ENCODE measurements at regions not wholly inside any gene's neighbourhood (a gene's known extent, or its start where the extent isn't known, plus 50 kb on each side); places are given as distances from the start of the nearest gene placed in this dataset.
"Not testable (repeated sequence)": the region's sequence is repeated elsewhere in the genome, so short reads cannot be mapped to it uniquely, and the experiment has no call there.

DNA sequence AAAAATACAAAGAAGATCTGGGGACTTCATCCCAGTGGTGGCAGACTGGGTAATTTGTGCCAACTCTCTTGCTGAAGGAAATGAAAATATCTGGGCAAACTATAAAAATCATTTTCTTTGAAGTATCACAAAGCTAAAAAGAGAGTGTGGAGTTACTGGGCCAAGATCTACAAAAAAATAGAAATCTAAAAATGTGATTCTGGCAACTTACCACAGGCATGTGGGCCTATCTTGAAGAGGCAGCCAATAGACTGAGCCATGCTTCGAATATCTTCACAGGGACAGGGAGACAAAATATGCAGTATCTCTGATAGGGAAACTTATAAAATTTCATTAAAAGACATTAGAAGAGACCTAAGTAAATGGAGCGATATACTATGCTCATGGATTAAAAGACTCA, 168.8 kb downstream of the RCHY1 start:
- intact Hi-C loops (cut with DNase I): no loop called here
- 41 to 43% methylated on average over 2 of the region's 2 CpGs for WGBS, 2 donors
- no peak for DNase-seq
- Histone ChIP-seq H3K27me3 (ENCODE audit: control insufficient read depth in 1 of 2, insufficient read depth in 2 of 2, low read length in 1 of 2) (no peaks in the 10 kb centered on the region), H3K4me3 (ENCODE audit: low read length in 2 of 2) (no peak overlapping the region), H3K4me1 (ENCODE audit: control insufficient read depth in 1 of 2, insufficient read depth in 2 of 2, low read length in 2 of 2) (peaks cover 0 to 2% of the 10 kb centered on the region in 2 donors), H3K36me3 (ENCODE audit: control insufficient read depth in 1 of 2, insufficient read depth in 2 of 2, low read length in 1 of 2) (no peaks in the 10 kb centered on the region), H3K27ac (ENCODE audit: low read depth in 1 of 2, low read length in 2 of 2) (peak overlapping the region in 1 of 2 donors; percentile 12), H3K9me3 (ENCODE audit: control insufficient read depth, low read length) (no peaks in the 10 kb centered on the region)
- peak; percentile 51 for ATAC-seq (ENCODE audit: low FRiP score)

DNA sequence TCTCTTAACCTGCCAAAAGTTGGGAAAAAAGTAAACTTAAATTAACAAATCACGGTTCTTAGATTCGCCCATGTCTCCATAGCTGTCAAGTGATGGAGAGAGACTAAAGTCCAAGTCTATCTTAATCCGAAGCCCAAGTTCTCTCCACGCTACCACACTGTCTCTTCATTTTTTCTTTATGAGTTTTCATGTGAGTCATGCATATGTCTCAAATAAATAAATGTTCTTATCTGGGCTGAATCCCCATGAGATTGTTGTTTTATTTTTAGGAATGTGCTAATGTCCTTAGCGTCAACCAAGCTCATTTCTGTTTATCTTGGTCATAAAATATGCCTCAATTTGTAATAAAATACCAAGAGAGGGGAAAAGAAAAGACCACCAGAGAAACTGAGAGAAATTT, 169.3 kb downstream of the RCHY1 start:
- Histone ChIP-seq H3K9me3 (ENCODE audit: control insufficient read depth, low read length) (no peaks in the 10 kb centered on the region), H3K4me1 (ENCODE audit: control insufficient read depth in 1 of 2, insufficient read depth in 2 of 2, low read length in 2 of 2) (peaks cover 0 to 2% of the 10 kb centered on the region in 2 donors), H3K4me3 (ENCODE audit: low read length in 2 of 2) (no peak overlapping the region), H3K27me3 (ENCODE audit: control insufficient read depth in 1 of 2, insufficient read depth in 2 of 2, low read length in 1 of 2) (no peaks in the 10 kb centered on the region), H3K36me3 (ENCODE audit: control insufficient read depth in 1 of 2, insufficient read depth in 2 of 2, low read length in 1 of 2) (no peaks in the 10 kb centered on the region), H3K27ac (ENCODE audit: low read depth in 1 of 2, low read length in 2 of 2) (no peak overlapping the region)
- no peak for DNase-seq
- 5 to 6% methylated on average over 5 of the region's 5 CpGs for WGBS, 2 donors
- intact Hi-C loops (cut with DNase I): no loop called here
- ATAC-seq (ENCODE audit: low FRiP score): peak; percentile 53

DNA sequence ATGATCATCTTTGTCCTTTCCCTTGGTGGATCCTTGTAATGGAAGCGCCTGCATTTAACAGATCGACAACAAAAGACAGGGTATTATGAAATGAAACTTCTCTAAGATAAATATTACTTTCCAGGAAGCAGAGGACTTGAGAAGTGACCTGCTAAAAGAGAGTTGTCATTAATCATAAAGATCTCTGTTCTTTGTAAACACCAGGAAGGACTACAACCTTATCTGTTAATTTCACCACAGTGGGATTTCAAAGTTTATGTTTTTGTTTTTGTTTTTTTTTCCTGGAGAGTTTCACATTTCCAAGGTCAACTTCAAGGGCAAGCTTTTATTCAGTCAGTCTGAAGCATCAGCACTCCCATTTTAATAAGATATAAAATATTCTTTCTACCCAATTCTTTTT, 170.9 kb downstream of the RCHY1 start:
- H3K4me1 ChIP-seq (ENCODE audit: control insufficient read depth in 1 of 2, insufficient read depth in 2 of 2, low read length in 2 of 2): peaks cover 2 to 3% of the 10 kb centered on the region in 2 donors
- H3K27ac ChIP-seq (ENCODE audit: low read depth in 1 of 2, low read length in 2 of 2): no peak overlapping the region
- WGBS, 2 donors: 68 to 82% methylated on average over 2 of the region's 2 CpGs
- no peak for DNase-seq
- no peaks in the 10 kb centered on the region for H3K36me3 ChIP-seq (ENCODE audit: control insufficient read depth in 1 of 2, insufficient read depth in 2 of 2, low read length in 1 of 2)
- intact Hi-C loops (cut with DNase I): no loop called here
- ATAC-seq (ENCODE audit: low FRiP score): no peak
- H3K4me3 ChIP-seq (ENCODE audit: low read length in 2 of 2): no peak overlapping the region
- H3K27me3 ChIP-seq (ENCODE audit: control insufficient read depth in 1 of 2, insufficient read depth in 2 of 2, low read length in 1 of 2): no peaks in the 10 kb centered on the region
- H3K9me3 ChIP-seq (ENCODE audit: control insufficient read depth, low read length): no peaks in the 10 kb centered on the region

DNA sequence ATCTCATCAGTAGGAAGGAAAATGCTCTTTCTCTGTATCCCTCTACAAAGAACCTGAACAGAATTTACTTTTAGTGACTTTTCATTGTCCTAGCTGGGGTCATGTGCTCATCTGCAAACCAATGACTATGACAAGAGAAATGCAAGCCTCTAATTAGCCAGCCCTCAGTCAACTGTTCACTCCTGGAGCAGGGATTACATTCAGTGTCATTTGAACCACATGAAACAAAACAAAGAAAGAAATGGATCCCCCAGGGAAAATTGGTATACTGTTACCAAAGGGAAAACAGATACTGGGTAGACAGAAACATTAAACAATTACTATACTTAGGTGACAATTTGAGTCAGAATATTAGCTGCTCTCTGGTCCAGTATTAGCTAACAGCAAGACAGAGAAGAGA, 173.6 kb downstream of the RCHY1 start:
- Histone ChIP-seq H3K9me3 (ENCODE audit: control insufficient read depth, low read length) (no peaks in the 10 kb centered on the region), H3K4me1 (ENCODE audit: control insufficient read depth in 1 of 2, insufficient read depth in 2 of 2, low read length in 2 of 2) (peaks cover 2 to 3% of the 10 kb centered on the region in 2 donors), H3K27me3 (ENCODE audit: control insufficient read depth in 1 of 2, insufficient read depth in 2 of 2, low read length in 1 of 2) (no peaks in the 10 kb centered on the region), H3K4me3 (ENCODE audit: low read length in 2 of 2) (no peak overlapping the region), H3K27ac (ENCODE audit: low read depth in 1 of 2, low read length in 2 of 2) (no peak overlapping the region), H3K36me3 (ENCODE audit: control insufficient read depth in 1 of 2, insufficient read depth in 2 of 2, low read length in 1 of 2) (no peaks in the 10 kb centered on the region)
- intact Hi-C loops (cut with DNase I): no loop called here
- no peak for ATAC-seq (ENCODE audit: low FRiP score)
- no peak for DNase-seq

DNA sequence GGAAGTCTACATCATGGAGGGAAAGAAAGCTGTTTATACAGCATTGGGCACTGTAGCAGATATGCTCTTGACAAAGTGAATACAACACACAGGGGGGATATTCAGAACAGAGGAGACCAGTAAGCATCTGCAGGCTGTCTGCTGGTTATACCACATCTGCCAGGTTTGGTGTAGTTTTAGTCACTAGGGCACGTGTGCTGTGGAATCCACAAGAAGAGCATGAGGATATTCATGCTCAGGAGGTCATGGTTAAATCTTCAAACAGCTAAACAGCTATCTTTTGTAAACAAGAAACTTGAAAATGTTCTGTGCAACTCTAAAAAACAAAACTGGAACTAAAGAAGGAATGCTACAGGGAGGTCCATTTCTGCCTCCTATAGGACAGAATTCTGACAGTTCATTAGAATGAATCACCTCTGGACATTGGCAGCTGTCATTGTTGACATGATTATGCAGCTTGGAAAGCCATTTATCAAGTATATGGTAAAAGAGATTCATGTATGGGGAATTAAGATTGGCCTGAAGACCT, 175.8 kb downstream of the RCHY1 start:
- Histone ChIP-seq H3K27me3 (ENCODE audit: control insufficient read depth in 1 of 2, insufficient read depth in 2 of 2, low read length in 1 of 2) (no peaks in the 10 kb centered on the region), H3K27ac (ENCODE audit: low read depth in 1 of 2, low read length in 2 of 2) (no peak overlapping the region), H3K4me1 (ENCODE audit: control insufficient read depth in 1 of 2, insufficient read depth in 2 of 2, low read length in 2 of 2) (peaks cover 0 to 3% of the 10 kb centered on the region in 2 donors), H3K9me3 (ENCODE audit: control insufficient read depth, low read length) (no peaks in the 10 kb centered on the region), H3K36me3 (ENCODE audit: control insufficient read depth in 1 of 2, insufficient read depth in 2 of 2, low read length in 1 of 2) (no peaks in the 10 kb centered on the region), H3K4me3 (ENCODE audit: low read length in 2 of 2) (no peak overlapping the region)
- DNase-seq (no peak), ATAC-seq (ENCODE audit: low FRiP score) (no peak)
- intact Hi-C loops (cut with DNase I): no loop called here
- WGBS, 2 donors: 65 to 82% methylated on average over 1 of the region's 1 CpG

DNA sequence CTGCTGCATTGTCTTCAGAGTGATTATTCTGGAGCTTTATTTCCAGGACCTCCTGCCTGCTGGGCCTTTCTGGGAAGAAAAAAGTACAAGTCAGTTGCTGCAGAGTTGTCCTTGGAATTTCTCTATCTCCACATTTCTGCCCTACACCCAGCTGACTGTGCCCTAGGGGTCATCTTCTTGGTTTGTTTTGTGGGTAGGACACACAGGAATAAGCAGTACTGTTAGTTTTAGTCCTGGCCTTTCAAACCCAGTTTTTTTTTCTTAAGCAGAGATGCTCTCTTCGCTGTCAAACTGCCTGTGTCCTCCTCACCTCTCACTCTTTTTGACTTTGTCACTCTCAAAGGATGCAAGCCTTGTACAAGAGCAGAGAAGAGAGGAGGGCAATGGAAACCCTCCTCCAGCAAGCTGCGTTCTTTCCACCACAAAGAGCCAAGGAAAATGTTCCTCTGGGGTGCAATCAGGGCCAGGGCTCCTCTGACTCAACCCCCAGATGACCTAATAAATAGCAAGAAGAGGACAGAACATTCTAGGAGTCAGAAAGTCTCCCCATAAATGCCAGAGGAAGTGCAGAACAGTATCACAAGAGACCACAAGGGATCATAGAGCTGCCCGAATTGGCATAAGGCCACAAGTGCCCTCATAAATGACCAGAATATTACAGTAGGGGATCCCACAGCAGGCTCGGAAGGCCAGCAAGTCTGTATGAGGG, 186.2 kb downstream of the RCHY1 start:
- Histone ChIP-seq H3K4me1 (ENCODE audit: control insufficient read depth in 1 of 2, insufficient read depth in 2 of 2, low read length in 2 of 2) (peaks cover 5 to 10% of the 10 kb centered on the region in 2 donors), H3K9me3 (ENCODE audit: control insufficient read depth, low read length) (peaks cover 2% of the 10 kb centered on the region), H3K4me3 (ENCODE audit: low read length in 2 of 2) (no peak overlapping the region), H3K36me3 (ENCODE audit: control insufficient read depth in 1 of 2, insufficient read depth in 2 of 2, low read length in 1 of 2) (no peaks in the 10 kb centered on the region), H3K27ac (ENCODE audit: low read depth in 1 of 2, low read length in 2 of 2) (peak overlapping the region; percentile 81 to 88), H3K27me3 (ENCODE audit: control insufficient read depth in 1 of 2, insufficient read depth in 2 of 2, low read length in 1 of 2) (no peaks in the 10 kb centered on the region)
- peak in 1 of 2 donors; percentile 46 for DNase-seq
- intact Hi-C loops (cut with DNase I): no loop called here
- peak; percentile 90 for ATAC-seq (ENCODE audit: low FRiP score)
- WGBS, 2 donors: 30 to 31% methylated on average over 4 of the region's 4 CpGs

DNA sequence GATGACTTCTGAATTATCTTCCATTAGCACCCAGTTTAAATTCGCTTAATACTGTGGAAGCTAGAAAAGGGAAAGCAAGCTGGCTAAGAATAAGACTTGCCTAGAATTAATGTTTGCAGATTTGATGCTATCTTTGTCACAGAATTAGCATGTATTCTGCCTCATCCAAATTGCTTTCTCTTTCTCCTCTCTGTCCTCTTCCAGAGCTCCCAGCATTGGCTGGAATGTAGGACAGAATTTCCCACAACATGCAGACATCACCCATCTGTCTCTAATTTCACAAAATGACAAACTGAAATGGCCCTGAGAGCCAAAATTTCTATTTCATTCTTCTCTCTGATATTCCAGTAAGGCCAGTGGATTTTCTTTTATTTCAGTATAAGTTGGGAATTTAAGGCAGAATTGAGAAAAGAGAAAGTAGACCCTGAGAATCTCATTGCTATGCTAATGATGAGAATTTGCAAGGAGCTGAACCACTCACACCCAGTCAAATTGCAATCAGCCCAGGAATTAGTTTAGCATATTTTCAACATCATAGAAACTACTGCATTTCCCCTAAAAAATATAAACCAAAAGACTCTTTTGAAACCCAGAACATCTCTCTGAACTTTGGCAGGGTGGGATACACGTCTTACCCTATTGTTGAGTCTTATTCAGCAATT, 188.8 kb downstream of the RCHY1 start:
- H3K4me3 ChIP-seq (ENCODE audit: low read length in 2 of 2): no peak overlapping the region
- intact Hi-C loops (cut with DNase I): no loop called here
- H3K36me3 ChIP-seq (ENCODE audit: control insufficient read depth in 1 of 2, insufficient read depth in 2 of 2, low read length in 1 of 2): no peaks in the 10 kb centered on the region
- H3K27me3 ChIP-seq (ENCODE audit: control insufficient read depth in 1 of 2, insufficient read depth in 2 of 2, low read length in 1 of 2): no peaks in the 10 kb centered on the region
- no peak for DNase-seq
- H3K9me3 ChIP-seq (ENCODE audit: control insufficient read depth, low read length): no peaks in the 10 kb centered on the region
- ATAC-seq (ENCODE audit: low FRiP score): no peak
- H3K27ac ChIP-seq (ENCODE audit: low read depth in 1 of 2, low read length in 2 of 2): no peak overlapping the region
- peaks cover 5 to 10% of the 10 kb centered on the region in 2 donors for H3K4me1 ChIP-seq (ENCODE audit: control insufficient read depth in 1 of 2, insufficient read depth in 2 of 2, low read length in 2 of 2)
- 92 to 93% methylated on average over 2 of the region's 2 CpGs for WGBS, 2 donors

DNA sequence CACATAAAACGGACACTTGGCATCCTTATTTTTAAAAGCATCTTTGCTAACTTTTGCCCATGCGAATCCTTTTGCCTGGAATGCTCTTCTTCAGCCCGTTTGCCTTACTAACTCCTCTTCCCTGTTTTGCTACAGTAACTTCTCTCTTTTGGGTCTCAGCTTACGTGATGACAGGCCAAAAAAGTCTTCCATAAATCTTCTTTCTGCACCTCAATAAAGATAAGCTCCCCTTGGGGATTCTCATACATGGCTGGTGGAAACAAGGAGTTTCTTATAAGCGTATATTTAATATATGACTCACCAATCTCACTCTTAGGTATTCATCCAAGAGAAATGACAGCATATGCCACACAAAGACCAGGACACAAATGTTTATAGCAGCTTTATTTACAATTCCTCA, 192.7 kb downstream of the RCHY1 start:
- no peaks in the 10 kb centered on the region for H3K9me3 ChIP-seq (ENCODE audit: control insufficient read depth, low read length)
- H3K4me1 ChIP-seq (ENCODE audit: control insufficient read depth in 1 of 2, insufficient read depth in 2 of 2, low read length in 2 of 2): peaks cover under 1 to 3% of the 10 kb centered on the region in 2 donors
- no peak for DNase-seq
- H3K4me3 ChIP-seq (ENCODE audit: low read length in 2 of 2): no peak overlapping the region
- H3K36me3 ChIP-seq (ENCODE audit: control insufficient read depth in 1 of 2, insufficient read depth in 2 of 2, low read length in 1 of 2): no peaks in the 10 kb centered on the region
- ATAC-seq (ENCODE audit: low FRiP score): no peak
- WGBS, 2 donors: 67 to 70% methylated on average over 5 of the region's 5 CpGs
- no peak overlapping the region for H3K27ac ChIP-seq (ENCODE audit: low read depth in 1 of 2, low read length in 2 of 2)
- intact Hi-C loops (cut with DNase I): no loop called here
- H3K27me3 ChIP-seq (ENCODE audit: control insufficient read depth in 1 of 2, insufficient read depth in 2 of 2, low read length in 1 of 2): no peaks in the 10 kb centered on the region

DNA sequence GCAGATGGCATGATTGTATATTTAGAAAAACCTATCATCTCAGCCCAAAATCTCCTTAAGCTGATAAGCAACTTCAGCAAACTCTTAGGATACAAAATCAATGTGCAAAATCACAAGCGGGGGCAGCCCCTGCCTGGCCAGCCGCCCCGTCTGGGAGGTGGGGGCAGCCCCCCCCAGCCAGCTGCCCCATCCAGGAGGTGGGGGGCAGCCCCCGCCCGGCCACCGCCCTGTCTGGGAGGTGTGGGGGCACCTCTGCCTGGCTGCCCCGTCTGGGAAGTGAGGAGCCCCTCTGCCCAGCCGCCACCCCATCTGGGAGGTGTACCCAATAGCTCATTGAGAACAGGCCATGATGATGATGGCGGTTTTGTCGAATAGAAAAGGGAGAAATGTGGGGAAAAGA, 196.6 kb downstream of the RCHY1 start:
- WGBS, 2 donors: 86 to 91% methylated on average over 10 of the region's 10 CpGs
- H3K36me3 ChIP-seq (ENCODE audit: control insufficient read depth in 1 of 2, insufficient read depth in 2 of 2, low read length in 1 of 2); ATAC-seq (ENCODE audit: low FRiP score); H3K27ac ChIP-seq (ENCODE audit: low read depth in 1 of 2, low read length in 2 of 2); DNase-seq; H3K27me3 ChIP-seq (ENCODE audit: control insufficient read depth in 1 of 2, insufficient read depth in 2 of 2, low read length in 1 of 2); H3K9me3 ChIP-seq (ENCODE audit: control insufficient read depth, low read length); H3K4me1 ChIP-seq (ENCODE audit: control insufficient read depth in 1 of 2, insufficient read depth in 2 of 2, low read length in 2 of 2); intact Hi-C loops (cut with DNase I); H3K4me3 ChIP-seq (ENCODE audit: low read length in 2 of 2): not testable (repeated sequence)

Measured in aorta (tissue), 5 donors.